ENCODE measurements at regions not wholly inside any gene's neighbourhood (a gene's known extent, or its start where the extent isn't known, plus 50 kb on each side); places are given as distances from the start of the nearest gene placed in this dataset.

GRCh38 chr3:193798051-193798450 is 205.0 kb downstream of the OPA1 start:
- H3K4me2 ChIP-seq (ENCODE audit: low read length) = no peak overlapping the region
- peaks cover 0 to 7% of the 10 kb centered on the region in 2 experiments; a peak in 2 of 4 replicates for H3K4me1 ChIP-seq (ENCODE audit: control insufficient read depth in 1 of 2, insufficient read depth in 2 of 2, low read length in 2 of 2)
- no peak overlapping the region for H3K27ac ChIP-seq (ENCODE audit: low read depth, low read length)
- no peaks in the 10 kb centered on the region for H3K9me3 ChIP-seq (ENCODE audit: control insufficient read depth in 1 of 2, insufficient read depth in 1 of 2, low read depth in 1 of 2, low read length in 2 of 2)
- RAD21 ChIA-PET (ENCODE audit: low non-redundant PET in 1 of 2, low total read pairs in 2 of 2, uncharacterized antibody in 2 of 2, unreplicated experiment in 2 of 2) = no interaction called here
- H3K9ac ChIP-seq (ENCODE audit: low read length) = no peak overlapping the region
- H3K9me2 ChIP-seq (ENCODE audit: insufficient read depth) = no peaks in the 10 kb centered on the region
- no peak overlapping the region for H2AFZ ChIP-seq (ENCODE audit: low read depth, low read length, poor library complexity, severe bottlenecking)
- H3K36me3 ChIP-seq (ENCODE audit: control insufficient read depth in 1 of 2, insufficient read depth in 2 of 2, low read length in 2 of 2) = no peaks in the 10 kb centered on the region
- intact Hi-C loops (cut with micrococcal nuclease) = no loop called here
- no peaks in the 10 kb centered on the region; the same call in 1 of the 2 replicates for H3K27me3 ChIP-seq (ENCODE audit: insufficient read depth, low read length)
- POLR2A ChIA-PET = no interaction called here
- DNase-seq (ENCODE audit: low read depth, low spot score) = no peak
- no peak overlapping the region for H3K4me3 ChIP-seq (replicated peaks in 1 of 2; ENCODE audit: low read depth in 1 of 2, low read length in 2 of 2)
- H3K79me2 ChIP-seq (ENCODE audit: insufficient read depth, low read length) = no peaks in the 10 kb centered on the region
- TF ChIP-seq SRF (IDR thresholded peaks at IDR 0.05; ENCODE audit: low read depth) (no peak), EGR1 (IDR thresholded peaks at IDR 0.05; ENCODE audit: low read depth) (no peak), EZH2phosphoT487 (IDR thresholded peaks at IDR 0.05; ENCODE audit: borderline replicate concordance) (no peak), YY1 (IDR thresholded peaks at IDR 0.05; ENCODE audit: extremely low read depth, insufficient replicate concordance, low read depth, low read length) (no peak), EZH2 (IDR thresholded peaks at IDR 0.05) (no peak), POLR2A (IDR thresholded peaks at IDR 0.05; ENCODE audit: borderline replicate concordance, extremely low read depth, insufficient read depth, insufficient read length) (no peak), SP1 (IDR thresholded peaks at IDR 0.05; ENCODE audit: low read depth) (no peak), ZNF274 (IDR thresholded peaks at IDR 0.05; ENCODE audit: low read depth, low read length) (no peak), ZBTB33 (IDR thresholded peaks at IDR 0.05; ENCODE audit: extremely low read depth, insufficient replicate concordance, low read length) (no peak), ELF1 (IDR thresholded peaks at IDR 0.05; ENCODE audit: borderline replicate concordance, low read depth) (no peak), REST (IDR thresholded peaks at IDR 0.05; ENCODE audit: low read depth) (no peak), POLR2AphosphoS5 (IDR thresholded peaks at IDR 0.05; ENCODE audit: low read depth, low read length) (no peak), FOSL1 (IDR thresholded peaks at IDR 0.05; ENCODE audit: low read depth) (no peak), ATF3 (IDR thresholded peaks at IDR 0.05) (no peak)
- ATAC-seq = no peak
- CTCF ChIA-PET = no interaction called here
- H4K20me1 ChIP-seq (ENCODE audit: insufficient read depth) = no peaks in the 10 kb centered on the region
- no TSS peak for BruUV-seq (replicated peaks)
